ENCODE measurements at regions not wholly inside any gene's neighbourhood (a gene's known extent, or its start where the extent isn't known, plus 50 kb on each side); places are given as distances from the start of the nearest gene placed in this dataset.

DNA sequence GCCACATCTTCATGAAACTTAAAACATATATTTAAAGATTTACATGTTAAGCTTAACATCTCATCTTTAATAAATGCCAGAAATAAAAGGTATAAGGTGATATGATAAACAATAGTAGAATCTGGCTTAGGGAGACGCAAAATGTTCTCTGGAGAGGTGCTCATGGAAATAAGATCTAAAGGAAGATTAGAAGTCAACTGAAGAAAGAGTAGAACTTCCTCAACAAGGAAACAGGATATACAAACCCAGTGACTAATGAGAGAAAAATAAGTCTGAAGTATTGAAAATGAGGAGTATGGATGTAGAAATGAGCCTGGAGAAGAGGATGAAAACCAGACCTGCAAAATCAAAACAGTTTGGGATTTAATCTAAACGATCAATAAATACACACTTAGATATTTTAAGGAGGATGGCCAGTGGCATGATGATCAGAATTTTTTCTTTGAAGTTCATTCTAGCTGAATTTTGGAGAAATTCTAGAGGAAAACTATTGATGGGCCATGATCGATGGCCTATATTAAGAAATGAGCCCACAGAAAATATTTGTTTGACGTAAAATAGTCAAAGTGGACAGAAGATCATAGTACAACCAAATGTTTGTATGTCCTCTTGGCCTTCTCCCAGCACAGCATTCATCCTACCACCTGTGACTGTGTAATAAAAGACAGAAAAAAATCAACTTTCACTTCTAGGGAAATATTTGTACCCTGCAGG lies 387.9 kb upstream of the PTBP2 start:
- no peak for DNase-seq

GRCh38 chr1:96334236-96334557 lies 387.4 kb upstream of the PTBP2 start:
- DNase-seq: no peak

- DNase-seq: no peak
Observed at GRCh38 chr1:96338622-96339021, 383.0 kb upstream of the PTBP2 start.

DNA sequence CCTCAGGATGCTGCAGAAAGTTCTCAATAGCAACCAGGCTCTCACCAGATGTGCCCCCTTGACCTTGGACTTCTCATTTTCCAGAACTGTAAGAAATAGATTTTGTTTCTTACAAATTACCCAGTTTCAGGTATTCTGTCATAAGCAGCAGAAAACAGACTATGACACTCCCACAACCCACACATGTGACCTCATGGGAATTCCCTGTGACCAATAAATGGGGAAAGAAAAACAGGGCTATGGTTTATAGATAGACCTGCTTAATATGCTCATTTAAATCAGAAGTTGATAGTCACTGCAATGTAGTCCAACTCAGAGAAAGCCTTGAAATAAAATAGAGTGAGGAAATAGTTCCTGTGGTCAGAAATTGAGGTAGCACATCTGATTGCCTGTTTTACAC lies 380.9 kb upstream of the PTBP2 start:
- DNase-seq: no peak

DNA sequence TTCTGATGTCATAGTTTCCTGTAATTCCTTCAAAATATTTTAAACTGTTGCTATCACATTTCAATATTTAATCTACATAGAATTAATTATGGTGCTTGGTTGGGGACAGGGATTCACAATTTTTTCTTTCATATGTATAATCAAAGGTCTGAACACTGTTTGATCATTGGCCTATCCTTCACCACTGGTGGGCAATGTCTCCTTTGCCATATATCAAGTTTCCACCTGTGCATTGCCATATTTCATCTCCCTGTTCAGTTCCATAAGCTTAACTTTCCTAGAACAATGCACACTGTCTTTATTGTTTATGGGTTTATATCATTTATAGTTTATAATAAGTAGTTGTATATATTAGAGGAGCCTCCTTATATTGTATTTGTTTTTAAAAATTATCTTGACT lies 374.9 kb upstream of the PTBP2 start:
- DNase-seq: no peak

- no peak for DNase-seq
Observed at GRCh38 chr1:96349896-96350295, 371.7 kb upstream of the PTBP2 start.

DNA sequence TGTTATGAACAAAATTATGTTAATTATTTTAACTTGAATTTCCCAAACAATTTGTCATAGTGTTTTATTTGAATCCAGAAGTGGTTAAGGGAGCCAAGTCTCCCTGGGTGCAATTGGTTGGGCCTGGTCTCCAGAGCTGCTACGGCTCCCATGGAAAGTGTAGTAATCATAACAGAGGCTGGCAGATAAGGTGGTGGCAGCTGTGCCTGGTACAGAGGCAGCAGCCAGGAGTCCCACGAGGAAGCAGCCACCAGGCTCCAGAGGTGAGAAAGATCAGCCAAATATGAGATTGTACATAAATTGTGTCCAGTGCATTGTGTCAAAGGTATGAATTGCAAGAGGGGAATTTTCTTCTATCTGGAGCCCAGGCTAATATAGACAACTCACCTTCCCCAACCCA lies 368.9 kb upstream of the PTBP2 start:
- DNase-seq: no peak

DNA sequence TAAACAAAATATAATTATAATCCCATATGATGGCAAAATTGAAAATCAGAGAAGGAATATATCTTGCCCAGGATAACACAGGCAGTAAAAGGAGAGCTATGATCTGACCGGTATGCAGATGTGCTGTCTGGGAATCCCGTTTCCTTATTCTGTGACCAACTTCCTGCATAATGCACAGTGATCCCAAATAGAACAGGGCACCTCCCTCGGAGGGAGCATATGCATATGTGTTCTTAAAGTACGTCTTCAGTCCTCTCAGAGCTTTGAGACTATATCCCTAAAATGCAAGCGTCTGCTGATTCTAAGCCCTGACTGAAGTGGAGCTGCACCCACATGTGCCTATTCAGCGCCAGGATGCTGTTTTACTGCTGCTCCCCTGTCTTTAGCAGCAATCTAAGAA lies 366.1 kb upstream of the PTBP2 start:
- DNase-seq: no peak

- no peak for DNase-seq
Observed at GRCh38 chr1:96355961-96356360, 365.6 kb upstream of the PTBP2 start.

DNA sequence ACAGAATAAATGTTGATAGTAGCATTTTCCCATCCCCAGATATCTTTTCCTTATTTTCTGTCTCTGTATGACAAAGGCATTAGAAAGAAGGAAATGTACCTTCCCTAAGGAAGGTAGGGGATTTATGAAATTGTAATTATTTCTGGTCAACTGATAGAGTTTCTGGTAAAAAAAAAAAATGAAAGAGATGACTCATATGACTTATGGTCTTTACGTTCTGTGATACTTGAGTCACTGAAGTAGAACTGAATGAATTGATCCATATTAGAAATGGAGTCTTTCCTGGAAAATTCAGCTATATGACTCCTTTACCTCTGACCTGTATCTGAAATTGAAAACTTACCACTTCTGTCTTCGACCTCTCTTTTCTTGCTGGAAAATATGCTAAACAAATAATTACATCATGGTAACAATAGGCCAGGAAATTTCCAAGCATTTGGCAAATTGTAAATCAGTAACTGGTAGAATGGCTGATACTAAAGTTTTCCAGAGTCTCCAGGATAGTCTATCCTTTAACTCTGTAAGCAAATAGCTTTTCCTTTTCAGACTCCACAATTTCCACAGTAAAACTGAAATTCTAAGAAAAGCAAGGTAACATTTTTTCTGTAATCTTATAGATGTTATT lies 364.3 kb upstream of the PTBP2 start:
- no peak for DNase-seq

- no peak for DNase-seq
Observed at GRCh38 chr1:96358057-96358456, 363.5 kb upstream of the PTBP2 start.

DNA sequence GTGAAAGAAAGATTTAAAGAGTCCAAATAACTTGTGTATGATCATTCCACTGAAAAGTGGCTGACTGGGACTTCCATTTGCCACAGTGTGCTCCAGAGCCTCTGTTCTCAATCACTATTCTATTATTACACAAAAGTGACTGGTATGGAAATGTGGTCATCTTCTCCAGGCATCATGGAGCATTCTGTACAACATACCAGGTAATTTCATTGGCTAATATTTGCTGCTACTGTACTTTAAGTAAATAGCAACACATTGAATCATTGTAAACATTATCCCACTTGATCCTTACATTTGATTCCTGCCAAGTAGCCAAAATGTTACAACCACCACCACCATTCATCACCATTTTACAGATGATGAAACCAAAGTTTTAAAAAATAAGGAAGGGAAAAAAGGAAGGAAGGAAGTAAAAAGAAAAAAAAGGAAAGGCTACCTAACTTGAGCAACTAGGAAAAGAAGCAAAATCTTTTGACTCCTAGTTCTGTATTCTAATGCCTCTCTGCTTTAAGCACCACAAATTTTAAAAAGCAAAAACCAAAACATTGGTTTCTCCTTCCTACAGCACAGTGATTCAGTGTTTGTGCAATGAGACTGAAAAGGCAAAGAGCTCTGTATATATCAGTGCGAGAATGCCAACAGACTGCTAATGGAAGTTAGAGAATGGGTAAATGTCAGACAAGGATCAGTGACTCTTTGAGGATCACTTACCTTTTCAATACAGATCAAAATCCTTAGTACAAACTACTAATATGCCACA lies 361.4 kb upstream of the PTBP2 start:
- DNase-seq: no peak

- no peak for DNase-seq
Observed at GRCh38 chr1:96361271-96361856, 360.2 kb upstream of the PTBP2 start.

DNA sequence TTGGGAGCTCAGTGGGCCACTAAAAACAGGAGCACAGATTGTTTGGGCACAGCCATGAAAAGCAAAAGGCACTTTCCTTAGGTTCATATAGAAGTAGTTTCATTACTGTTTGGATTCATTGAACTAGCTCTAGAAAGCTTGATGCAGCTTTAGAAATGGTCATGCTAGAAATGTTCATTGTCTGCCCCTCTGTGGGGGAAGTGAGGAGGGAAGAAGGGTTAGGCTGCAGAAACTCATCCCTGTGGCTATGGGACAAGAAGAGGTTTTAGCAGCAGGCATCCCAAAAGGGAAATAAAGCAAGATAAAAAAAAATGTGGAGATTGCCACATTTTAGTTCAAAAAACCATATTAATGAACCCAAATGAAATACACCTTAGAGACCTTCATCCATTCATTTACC lies 359.6 kb upstream of the PTBP2 start:
- DNase-seq: no peak

DNA sequence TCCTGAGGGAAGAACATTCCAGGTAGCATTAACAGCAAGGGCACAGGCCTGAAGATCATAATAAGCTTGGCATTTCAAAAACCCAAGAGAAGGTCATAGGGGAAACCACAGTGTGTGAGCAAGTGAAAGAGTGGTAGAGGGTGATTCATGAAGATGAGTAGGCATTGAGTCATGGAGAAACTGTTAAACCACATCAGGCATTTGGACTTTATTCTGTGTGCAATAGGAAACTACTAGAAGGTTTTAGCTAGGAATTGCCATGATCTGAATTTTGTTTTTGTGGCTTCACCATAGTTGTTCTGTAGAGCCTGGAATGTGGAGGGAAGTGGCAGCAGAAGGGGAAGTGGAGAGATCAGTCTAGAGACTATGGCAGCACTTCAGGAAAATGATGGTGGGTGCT lies 359.0 kb upstream of the PTBP2 start:
- no peak for DNase-seq

DNA sequence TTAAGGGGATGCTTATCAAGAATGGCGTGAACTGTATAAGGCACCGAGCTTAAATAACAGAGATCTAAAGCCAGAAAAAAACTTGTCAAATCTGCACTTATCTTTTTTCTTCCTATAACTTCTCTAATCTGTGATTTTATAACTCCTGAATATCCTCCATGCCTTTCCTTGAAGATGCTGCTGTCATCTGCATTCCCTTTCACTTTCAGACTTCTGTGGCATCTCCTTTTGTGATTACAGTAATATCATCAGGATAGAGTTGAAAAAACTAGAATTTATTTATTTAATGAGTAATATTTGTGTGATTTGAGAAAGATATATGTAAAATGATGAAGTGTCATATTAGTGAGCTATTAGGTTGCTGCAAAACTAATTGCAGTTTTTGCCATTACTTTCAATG lies 357.8 kb upstream of the PTBP2 start:
- no peak for DNase-seq

GRCh38 chr1:96364576-96364975 lies 357.0 kb upstream of the PTBP2 start:
- DNase-seq: no peak

GRCh38 chr1:96365076-96365475 lies 356.5 kb upstream of the PTBP2 start:
- DNase-seq: no peak

DNA sequence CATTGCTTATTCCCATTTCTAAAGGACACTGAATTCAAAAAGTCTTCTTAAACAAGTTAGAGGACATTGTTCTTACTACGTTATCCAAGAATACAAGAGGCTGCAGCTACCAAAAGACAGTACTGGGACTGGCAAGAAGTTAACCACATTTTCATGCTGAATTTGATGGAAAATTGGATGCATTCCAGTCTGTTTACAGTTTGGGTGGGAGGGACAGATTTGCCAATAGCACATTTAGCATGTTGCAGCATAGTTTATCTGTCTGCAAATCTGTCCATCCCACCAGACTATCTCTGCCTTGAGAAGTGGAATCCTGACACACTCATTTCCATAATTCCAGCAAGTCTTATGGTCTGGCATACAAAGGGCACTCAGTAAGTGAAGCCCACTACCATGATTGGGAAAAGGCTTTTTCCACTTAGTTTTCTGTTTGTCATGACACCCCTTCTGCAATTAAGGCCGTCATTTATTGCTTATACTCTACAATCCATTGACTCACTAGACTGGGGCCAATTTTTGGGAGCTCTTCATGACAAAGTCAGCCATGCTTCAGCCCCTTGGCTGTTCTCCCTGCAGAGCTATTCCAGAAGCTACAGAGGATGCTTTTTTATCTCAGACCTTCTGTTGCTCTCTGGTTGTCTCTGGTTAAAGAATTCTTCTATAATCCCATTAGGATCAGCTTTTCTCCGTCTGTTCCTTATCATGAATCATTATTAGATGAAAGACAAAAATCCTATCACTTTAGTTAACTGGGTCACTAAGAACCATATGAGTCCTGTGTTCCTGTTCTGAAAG lies 355.8 kb upstream of the PTBP2 start:
- DNase-seq: no peak

DNA sequence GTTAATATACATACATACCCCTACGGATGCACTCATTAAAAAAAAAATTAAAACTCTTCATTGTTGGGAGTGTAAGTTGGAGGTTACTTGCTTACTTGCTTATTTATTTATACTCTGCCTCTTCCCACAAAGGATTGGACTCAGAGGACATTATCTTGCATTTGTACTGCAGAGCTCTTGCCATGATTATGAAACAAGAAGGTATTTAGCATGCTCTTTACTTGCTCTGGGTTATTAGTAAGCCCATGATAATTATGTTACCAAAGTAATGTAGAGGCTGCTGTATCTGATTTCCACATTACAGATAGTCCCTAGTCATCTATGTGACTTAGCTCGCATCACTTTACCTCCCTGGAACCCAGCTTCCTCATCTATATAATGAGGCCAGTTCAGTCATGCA lies 355.1 kb upstream of the PTBP2 start:
- DNase-seq: no peak

DNA sequence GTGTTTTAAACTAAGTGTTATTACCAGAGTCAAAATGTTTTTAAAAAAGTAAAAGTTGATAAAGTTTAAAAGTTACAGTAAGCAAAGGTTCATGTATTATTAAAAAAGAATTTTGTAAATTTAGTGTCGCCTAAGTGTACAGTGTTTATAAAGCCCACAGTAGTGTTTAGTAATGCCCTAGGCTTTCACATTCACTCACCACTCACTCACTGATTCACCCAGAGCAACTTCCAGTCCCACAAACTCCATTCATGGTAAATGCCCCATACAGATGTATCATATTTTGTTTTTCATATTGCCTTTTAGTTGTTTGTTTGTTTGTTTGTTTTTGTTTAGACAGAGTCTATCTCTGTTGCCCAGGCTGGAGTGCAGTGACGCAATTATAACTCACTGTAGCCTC lies 353.8 kb upstream of the PTBP2 start:
- DNase-seq: no peak

DNA sequence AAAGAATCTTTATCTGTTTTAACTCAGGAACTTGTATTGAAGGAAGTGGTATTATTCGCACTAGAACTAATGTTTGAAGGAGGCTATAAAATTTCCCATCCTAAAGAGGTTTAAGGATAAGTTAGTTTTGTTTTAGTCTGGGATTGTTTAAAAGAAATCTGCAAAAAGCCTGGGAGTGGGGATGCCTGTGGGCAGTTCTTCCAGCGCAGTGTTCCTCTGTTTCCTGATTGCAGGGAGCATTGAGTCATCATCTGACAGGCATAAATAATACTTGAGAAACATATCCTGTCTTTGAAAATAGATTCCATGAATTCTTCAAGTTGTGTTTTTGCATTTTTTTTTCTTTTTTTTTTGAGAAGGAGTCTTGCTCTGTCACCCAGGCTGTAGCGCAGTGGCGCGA lies 350.8 kb upstream of the PTBP2 start:
- DNase-seq: no peak

- no peak for DNase-seq
Observed at GRCh38 chr1:96372881-96373280, 348.7 kb upstream of the PTBP2 start.

All from GF-D8 (cell line).